HG03280 (cell line): ENCODE measurements at regions not wholly inside any gene's neighbourhood (a gene's known extent, or its start where the extent isn't known, plus 50 kb on each side); places are given as distances from the start of the nearest gene placed in this dataset.
"Not testable (repeated sequence)": the region's sequence is repeated elsewhere in the genome, so short reads cannot be mapped to it uniquely, and the experiment has no call there.

ENCODE experiments used
- ATAC-seq: cut with Tn5 transposase; IDR thresholded peaks from one replicate; pipeline ENCODE4 v1.9.1; 2021; ENCODE audit warnings: mild to moderate bottlenecking, moderate library complexity; ENCODE audit not compliant: unreplicated experiment

GRCh38 chr15:44848859-44849258 is 107.6 kb upstream of the TERB2 start:
- not testable (repeated sequence) for ATAC-seq

GRCh38 chr15:44849701-44850403 is 106.6 kb upstream of the TERB2 start:
- ATAC-seq: not testable (repeated sequence)

DNA sequence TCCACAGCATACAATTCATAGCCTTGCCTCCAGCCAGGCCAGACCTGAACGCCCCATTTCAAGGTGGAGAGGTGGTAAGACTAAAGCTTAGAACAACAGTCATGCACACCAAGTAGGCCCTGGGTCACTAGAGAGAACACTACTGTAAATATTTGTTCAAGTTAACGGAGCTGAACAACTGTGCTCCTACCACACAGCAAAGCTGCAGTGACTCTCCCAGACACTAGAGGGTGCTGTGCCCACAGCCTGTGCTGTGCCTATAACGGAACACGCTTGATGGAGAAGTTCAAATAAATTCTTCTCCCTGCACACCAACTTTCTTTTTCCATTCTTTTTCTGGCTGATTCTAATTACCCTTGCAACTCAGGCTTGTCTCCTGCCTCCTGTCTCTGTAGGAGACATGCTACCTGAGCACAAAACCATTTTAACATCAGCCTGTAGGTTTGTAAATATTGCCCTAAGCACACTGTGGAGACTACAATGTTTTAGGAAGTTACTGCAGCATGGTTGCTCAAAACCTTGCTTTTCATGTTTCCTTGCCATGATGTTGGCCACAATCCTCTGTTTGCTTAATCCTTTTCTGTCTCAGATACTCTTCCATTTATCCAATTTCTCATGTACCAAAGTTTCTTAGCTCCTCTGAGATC is 103.1 kb upstream of the TERB2 start:
- not testable (repeated sequence) for ATAC-seq

DNA sequence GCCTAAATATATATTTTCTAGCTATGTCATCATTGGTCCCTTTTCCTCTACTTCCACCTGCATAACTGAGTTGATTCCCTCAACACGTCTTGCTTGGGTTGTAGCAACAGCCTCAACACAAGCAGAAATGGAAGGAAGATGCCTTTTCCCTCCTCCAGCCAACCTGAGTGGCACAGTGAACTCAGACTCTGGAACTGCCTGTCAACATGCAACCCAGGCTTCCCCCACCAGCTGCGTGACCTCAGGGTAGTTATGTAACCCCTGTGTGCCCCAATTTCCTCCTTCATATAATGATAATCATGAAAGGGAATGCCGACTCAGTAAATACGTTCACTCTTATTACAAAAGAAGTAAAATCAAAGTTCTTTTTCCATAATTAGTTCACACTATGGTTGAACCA is 101.8 kb upstream of the TERB2 start:
- not testable (repeated sequence) for ATAC-seq

GRCh38 chr15:44856284-44856683 is 100.2 kb upstream of the TERB2 start:
- not testable (repeated sequence) for ATAC-seq

- ATAC-seq: not testable (repeated sequence)
Observed at GRCh38 chr15:44857164-44857710, 99.2 kb upstream of the TERB2 start.

- ATAC-seq: not testable (repeated sequence)
Observed at GRCh38 chr15:44859088-44859487, 97.4 kb upstream of the TERB2 start.

DNA sequence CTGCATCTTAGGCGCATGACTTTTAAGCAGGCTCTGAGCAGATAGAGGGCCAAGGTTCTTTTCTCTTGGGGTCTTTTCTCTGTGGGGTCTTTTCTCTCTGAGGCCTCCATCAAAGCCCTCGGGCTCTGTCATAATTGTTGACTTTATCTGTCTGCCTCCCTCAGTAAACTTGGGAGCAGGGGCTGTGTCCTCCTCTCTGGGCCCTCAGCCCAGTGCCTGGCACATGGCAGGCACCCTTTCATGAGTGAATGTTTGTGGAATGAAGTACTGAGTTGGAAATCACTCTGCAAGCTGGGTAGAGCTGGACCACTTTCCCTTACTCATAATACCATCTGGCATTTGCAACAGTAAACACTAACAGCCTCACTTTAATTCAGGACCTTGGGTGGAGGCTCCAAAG is 96.3 kb upstream of the TERB2 start:
- ATAC-seq: not testable (repeated sequence)

DNA sequence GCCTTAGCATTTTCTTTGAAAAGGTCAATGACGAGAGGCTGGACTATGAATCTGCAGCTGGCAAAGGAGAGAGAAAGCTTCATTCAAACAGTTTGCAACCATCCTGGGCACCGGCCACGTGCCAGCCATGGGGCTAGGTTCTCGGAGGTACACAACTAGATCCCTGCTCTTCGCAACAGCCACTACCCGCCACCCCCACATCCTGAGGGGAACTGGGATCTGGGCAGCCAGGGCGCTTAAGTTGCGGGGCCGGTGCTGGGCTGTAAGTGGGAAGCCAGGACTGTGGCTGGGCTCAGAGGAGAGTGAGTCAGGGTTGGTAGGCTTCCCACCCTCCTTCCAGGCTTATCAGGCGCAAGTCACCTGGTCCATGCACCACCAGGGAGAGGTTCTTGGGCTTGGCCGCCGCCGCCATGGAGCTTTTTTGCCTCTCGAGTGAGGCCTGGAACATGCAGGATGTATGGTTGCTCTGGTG is 95.0 kb upstream of the TERB2 start:
- no peak for ATAC-seq

DNA sequence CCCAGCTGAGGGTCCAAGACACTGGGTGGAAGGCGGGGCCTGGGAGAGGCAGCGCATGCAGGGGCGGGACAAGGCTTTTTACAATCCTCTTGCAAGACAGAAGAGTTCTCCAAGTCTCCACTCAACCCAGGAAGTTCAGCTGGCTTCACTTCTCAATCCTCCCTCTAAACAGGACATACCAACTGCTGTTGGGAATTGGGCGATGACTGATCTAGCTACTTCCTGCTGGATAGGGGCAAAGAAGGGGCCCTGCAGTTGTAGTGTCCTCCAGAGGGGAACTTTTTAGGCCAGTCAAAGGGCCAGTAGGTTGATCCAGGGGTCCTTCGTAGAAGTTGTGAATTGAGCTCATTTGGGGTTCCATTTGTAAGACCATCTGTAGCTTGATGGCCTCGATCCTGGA is 94.6 kb upstream of the TERB2 start:
- no peak for ATAC-seq

GRCh38 chr15:44862866-44863265 is 93.6 kb upstream of the TERB2 start:
- ATAC-seq: not testable (repeated sequence)

GRCh38 chr15:44868100-44868499 is 88.4 kb upstream of the TERB2 start:
- ATAC-seq: not testable (repeated sequence)

- ATAC-seq: not testable (repeated sequence)
Observed at GRCh38 chr15:44870125-44870524, 86.4 kb upstream of the TERB2 start.

DNA sequence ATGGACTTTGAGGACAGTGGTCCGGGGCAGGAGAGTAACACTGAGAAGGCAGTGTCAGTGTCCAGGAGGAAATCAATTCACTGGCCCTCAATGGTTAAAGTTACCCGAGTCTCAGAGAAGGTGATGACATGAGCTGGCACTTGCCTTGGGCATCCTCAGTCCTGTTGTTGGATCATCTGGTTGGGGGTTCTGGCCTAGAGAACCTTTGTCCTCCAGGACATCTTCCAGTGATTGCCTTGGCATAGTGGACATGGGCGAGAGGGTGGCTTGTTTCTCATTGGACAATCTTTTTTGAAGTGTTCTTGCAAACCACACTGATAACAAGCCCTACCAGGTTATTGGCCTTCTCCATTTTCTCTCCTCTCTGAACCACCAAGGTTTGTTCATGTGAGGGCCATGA is 83.4 kb upstream of the TERB2 start:
- no peak for ATAC-seq

DNA sequence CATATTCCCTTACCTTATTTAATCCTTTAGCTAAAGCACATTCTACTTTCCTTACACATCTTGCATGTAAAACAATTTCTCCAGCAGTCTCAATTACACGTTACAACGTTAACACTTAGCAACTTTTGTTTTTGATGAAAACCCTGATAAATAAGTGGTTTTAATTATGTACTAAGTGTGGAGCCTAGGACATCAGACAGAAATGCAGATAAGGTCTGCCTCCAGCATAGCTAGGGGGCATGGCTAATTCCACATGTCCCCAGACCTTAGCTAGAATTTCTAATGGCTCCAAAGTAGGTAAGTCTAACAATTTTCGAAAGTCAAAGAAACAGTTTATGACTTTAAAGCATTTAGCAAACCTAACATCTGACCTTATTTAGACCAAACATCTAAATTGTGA is 77.4 kb upstream of the TERB2 start:
- no peak for ATAC-seq

DNA sequence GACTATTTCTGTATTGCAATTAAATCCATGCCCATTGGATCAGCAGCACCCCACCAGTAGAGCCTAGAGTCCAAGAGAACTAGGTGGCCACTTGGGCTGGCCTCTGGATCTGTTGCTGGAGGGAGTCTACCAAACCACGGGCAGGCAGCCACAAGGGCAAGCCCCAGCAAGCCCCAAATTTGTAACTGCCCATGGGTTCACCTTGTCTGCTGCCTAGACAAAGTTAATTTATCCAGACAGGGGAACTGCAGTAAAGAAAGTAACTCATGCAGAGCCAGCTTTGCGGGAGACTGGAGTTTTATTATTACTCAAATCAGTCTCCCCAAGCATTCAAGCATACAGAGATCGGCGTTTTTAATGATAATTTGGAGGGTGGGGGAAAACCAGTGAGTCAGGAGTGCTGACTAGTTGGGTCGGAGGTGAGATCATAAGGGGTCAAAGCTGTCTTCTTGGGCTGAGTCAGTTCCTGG is 74.0 kb upstream of the TERB2 start:
- peak; percentile 62 for ATAC-seq

- ATAC-seq: no peak
Observed at GRCh38 chr15:44883199-44883877, 73.1 kb upstream of the TERB2 start.

- ATAC-seq: not testable (repeated sequence)
Observed at GRCh38 chr15:44898890-44899651, 57.4 kb upstream of the TERB2 start.

- not testable (repeated sequence) for ATAC-seq
Observed at GRCh38 chr15:44899775-44900174, 56.7 kb upstream of the TERB2 start.

DNA sequence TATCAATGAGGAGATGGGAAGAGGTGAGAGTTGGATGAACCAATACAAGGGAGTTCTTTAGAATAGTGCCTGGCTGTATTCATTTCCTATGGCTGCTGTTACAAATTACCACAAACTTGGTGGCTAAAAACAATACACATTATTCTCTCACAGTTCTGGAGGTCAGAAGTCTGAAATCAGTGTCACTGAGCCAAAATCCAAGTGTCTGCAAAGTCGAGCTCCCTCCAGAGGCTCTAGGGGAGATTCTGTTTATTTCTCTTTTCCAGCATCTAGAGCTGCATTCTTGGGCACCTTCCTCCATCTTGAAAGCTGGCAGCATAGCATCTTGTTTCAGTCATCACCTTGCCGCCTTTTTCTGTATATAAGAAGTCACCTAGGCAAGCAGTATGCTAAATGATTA is 55.7 kb upstream of the TERB2 start:
- ATAC-seq: not testable (repeated sequence)

- not testable (repeated sequence) for ATAC-seq
Observed at GRCh38 chr15:44903281-44903680, 53.2 kb upstream of the TERB2 start.
